CD4-positive, CD25-positive, alpha-beta regulatory T cell (primary cell): ENCODE measurements at regions not wholly inside any gene's neighbourhood (a gene's known extent, or its start where the extent isn't known, plus 50 kb on each side); places are given as distances from the start of the nearest gene placed in this dataset.

ENCODE experiments used
- ATAC-seq, 2 donors: fragments of 150-1000 bp; cut with Tn5 transposase; one replicate each; pipeline ENCODE4 v1.10.0; 2021; ENCODE audit warnings: low read depth in 2 of 2, moderate number of reproducible peaks in 2 of 2, moderate library complexity in 1 of 2
- DNase-seq, 3 donors: peaks; one replicate each; pipeline versions ENCODE4 v3.0.0 to v3.0.0-alpha.2; 2012 to 2022; ENCODE audit warnings: mixed read lengths in 1 of 3
- H3K27ac ChIP-seq: one replicate; pipeline ENCODE4 v1.7.0; 2013; ENCODE audit warnings: mild to moderate bottlenecking, low read length; ENCODE audit not compliant: insufficient read depth, poor library complexity, severe bottlenecking
- H3K27me3 ChIP-seq: one replicate; pipeline ENCODE4 v1.7.0; 2013; ENCODE audit warnings: low read length; ENCODE audit not compliant: control insufficient read depth, insufficient read depth
- H3K36me3 ChIP-seq: one replicate; pipeline ENCODE4 v1.7.0; 2013; ENCODE audit warnings: mild to moderate bottlenecking, low read length, moderate library complexity; ENCODE audit not compliant: control insufficient read depth, insufficient read depth
- H3K4me1 ChIP-seq: 2 replicates; pipeline ENCODE4 v1.7.0; 2013; ENCODE audit warnings: mild to moderate bottlenecking, low read length; ENCODE audit not compliant: insufficient read depth, control insufficient read depth, poor library complexity, severe bottlenecking
- H3K4me3 ChIP-seq: one replicate; pipeline ENCODE4 v1.7.0; 2013; ENCODE audit warnings: low read depth, mild to moderate bottlenecking, low read length, moderate library complexity
- H3K9me3 ChIP-seq, 2 experiments: 1 replicate in 1 of 2; 2 replicates in 1 of 2; pipeline ENCODE4 v1.7.0; 2013; ENCODE audit warnings: low read length in 2 of 2, mild to moderate bottlenecking in 1 of 2, moderate library complexity in 1 of 2; ENCODE audit not compliant: control insufficient read depth in 2 of 2
- H3K27ac Mint-ChIP-seq, 3 donors: one replicate each; pipeline ENCODE4 v1.8.0; 2020 to 2022; ENCODE audit warnings: mild to moderate bottlenecking in 3 of 3, mixed read lengths in 3 of 3, moderate library complexity in 2 of 3
- H3K27me3 Mint-ChIP-seq: one replicate; pipeline ENCODE4 v1.8.0; 2022; ENCODE audit warnings: mild to moderate bottlenecking, mixed read lengths
- H3K36me3 Mint-ChIP-seq: one replicate; pipeline ENCODE4 v1.8.0; 2020; ENCODE audit warnings: mixed read lengths
- H3K4me1 Mint-ChIP-seq, 4 donors: one replicate each; pipeline ENCODE4 v1.8.0; 2020 to 2022; ENCODE audit warnings: mixed read lengths in 4 of 4, mild to moderate bottlenecking in 1 of 4
- H3K4me3 Mint-ChIP-seq, 4 donors: one replicate each; pipeline ENCODE4 v1.8.0; 2020 to 2022; ENCODE audit warnings: mild to moderate bottlenecking in 4 of 4, mixed read lengths in 4 of 4, moderate library complexity in 3 of 4
- H3K9me3 Mint-ChIP-seq, 7 donors: one replicate each; pipeline ENCODE4 v1.8.0; 2020 to 2022; ENCODE audit warnings: mixed read lengths in 7 of 7, mild to moderate bottlenecking in 3 of 7, moderate library complexity in 2 of 7

- peaks cover 24% of the 10 kb centered on the region for H3K27me3 Mint-ChIP-seq
- H3K36me3 ChIP-seq: no peaks in the 10 kb centered on the region
Observed at GRCh38 chr5:171569065-171569712, 149.7 kb downstream of the FGF18 start.

GRCh38 chr5:171570244-171570825, 150.9 kb downstream of the FGF18 start:
- H3K27ac ChIP-seq: no peak overlapping the region
- Mint-ChIP-seq H3K9me3 (peaks cover 0 to 20% (median 12%) of the 10 kb centered on the region in 7 donors), H3K27me3 (peaks cover 30% of the 10 kb centered on the region), H3K36me3 (no peaks in the 10 kb centered on the region), H3K4me1 (no peaks in the 10 kb centered on the region), H3K4me3 (no peak overlapping the region), H3K27ac (no peak overlapping the region)
- ATAC-seq (no peak), DNase-seq (no peak)
- no peak overlapping the region for H3K4me3 ChIP-seq
- peaks cover 9 to 13% of the 10 kb centered on the region in 2 experiments for H3K9me3 ChIP-seq
- H3K4me1 ChIP-seq: no peaks in the 10 kb centered on the region
- peaks cover 7% of the 10 kb centered on the region for H3K27me3 ChIP-seq
- no peaks in the 10 kb centered on the region for H3K36me3 ChIP-seq

More at GRCh38 chr5:171569065-171569712, 149.7 kb downstream of the FGF18 start:
- ATAC-seq: no peak
- DNase-seq: no peak
- no peaks in the 10 kb centered on the region for H3K4me1 Mint-ChIP-seq
- peaks cover 7% of the 10 kb centered on the region for H3K27me3 ChIP-seq
- H3K9me3 ChIP-seq: peaks cover 9 to 13% of the 10 kb centered on the region in 2 experiments
- H3K9me3 Mint-ChIP-seq: peaks cover 0 to 20% (median 12%) of the 10 kb centered on the region in 7 donors
- no peak overlapping the region for H3K27ac ChIP-seq
- no peak overlapping the region for H3K4me3 Mint-ChIP-seq
- H3K4me3 ChIP-seq: no peak overlapping the region
- no peak overlapping the region for H3K27ac Mint-ChIP-seq
- no peaks in the 10 kb centered on the region for H3K4me1 ChIP-seq
- no peaks in the 10 kb centered on the region for H3K36me3 Mint-ChIP-seq

- no peak overlapping the region for H3K4me3 Mint-ChIP-seq
- peaks cover 9 to 13% of the 10 kb centered on the region in 2 experiments for H3K9me3 ChIP-seq
- peaks cover 30% of the 10 kb centered on the region for H3K27me3 Mint-ChIP-seq
- H3K4me1 ChIP-seq: no peaks in the 10 kb centered on the region
- no peak overlapping the region for H3K4me3 ChIP-seq
- peaks cover 4% of the 10 kb centered on the region for H3K27me3 ChIP-seq
- H3K36me3 ChIP-seq: no peaks in the 10 kb centered on the region
- ATAC-seq: no peak
- no peak overlapping the region for H3K27ac Mint-ChIP-seq
- H3K27ac ChIP-seq: no peak overlapping the region
- no peak for DNase-seq
- peaks cover 0 to 25% (median 12%) of the 10 kb centered on the region in 7 donors for H3K9me3 Mint-ChIP-seq
- no peaks in the 10 kb centered on the region for H3K36me3 Mint-ChIP-seq
- H3K4me1 Mint-ChIP-seq: no peaks in the 10 kb centered on the region
Observed at GRCh38 chr5:171571663-171572062, 152.2 kb downstream of the FGF18 start.

- Mint-ChIP-seq H3K4me1 (no peaks in the 10 kb centered on the region), H3K27me3 (peaks cover 22% of the 10 kb centered on the region), H3K36me3 (no peaks in the 10 kb centered on the region), H3K4me3 (no peak overlapping the region), H3K27ac (no peak overlapping the region), H3K9me3 (peaks cover 0 to 24% (median 12%) of the 10 kb centered on the region in 7 donors)
- peaks cover 9 to 13% of the 10 kb centered on the region in 2 experiments for H3K9me3 ChIP-seq
- H3K27ac ChIP-seq: no peak overlapping the region
- peaks cover 2% of the 10 kb centered on the region for H3K27me3 ChIP-seq
- no peak overlapping the region for H3K4me3 ChIP-seq
- H3K36me3 ChIP-seq: no peaks in the 10 kb centered on the region
- DNase-seq (no peak), ATAC-seq (no peak)
- no peaks in the 10 kb centered on the region for H3K4me1 ChIP-seq
Observed at GRCh38 chr5:171573021-171573420, 153.6 kb downstream of the FGF18 start.

- H3K4me1 ChIP-seq: no peaks in the 10 kb centered on the region
- Mint-ChIP-seq H3K4me3 (no peak overlapping the region), H3K36me3 (no peaks in the 10 kb centered on the region), H3K9me3 (peaks cover 0 to 18% (median 10%) of the 10 kb centered on the region in 7 donors), H3K27ac (no peak overlapping the region), H3K4me1 (no peaks in the 10 kb centered on the region), H3K27me3 (peaks cover 19% of the 10 kb centered on the region)
- peaks cover 9 to 12% of the 10 kb centered on the region in 2 experiments for H3K9me3 ChIP-seq
- no peak overlapping the region for H3K4me3 ChIP-seq
- no peaks in the 10 kb centered on the region for H3K36me3 ChIP-seq
- H3K27ac ChIP-seq: no peak overlapping the region
- H3K27me3 ChIP-seq: peaks cover 2% of the 10 kb centered on the region
- ATAC-seq (no peak), DNase-seq (no peak)
Observed at GRCh38 chr5:171573451-171574225, 154.2 kb downstream of the FGF18 start.

- H3K36me3 Mint-ChIP-seq: no peaks in the 10 kb centered on the region
- H3K4me3 ChIP-seq: no peak overlapping the region
- no peak for ATAC-seq
- H3K27ac ChIP-seq: no peak overlapping the region
- peaks cover 0 to 15% (median 6%) of the 10 kb centered on the region in 7 donors for H3K9me3 Mint-ChIP-seq
- H3K27me3 ChIP-seq: peaks cover 2% of the 10 kb centered on the region
- H3K4me3 Mint-ChIP-seq: no peak overlapping the region
- H3K4me1 ChIP-seq: no peaks in the 10 kb centered on the region
- H3K36me3 ChIP-seq: no peaks in the 10 kb centered on the region
- H3K27ac Mint-ChIP-seq: no peak overlapping the region
- H3K27me3 Mint-ChIP-seq: peaks cover 12% of the 10 kb centered on the region
- DNase-seq: no peak
- no peaks in the 10 kb centered on the region for H3K4me1 Mint-ChIP-seq
- peaks cover 4 to 9% of the 10 kb centered on the region in 2 experiments for H3K9me3 ChIP-seq
Observed at GRCh38 chr5:171574376-171574775, 154.9 kb downstream of the FGF18 start.

GRCh38 chr5:171575386-171575785, 155.9 kb downstream of the FGF18 start:
- Mint-ChIP-seq H3K9me3 (peaks cover 0 to 12% (median 2%) of the 10 kb centered on the region in 7 donors), H3K27ac (no peak overlapping the region), H3K27me3 (peaks cover 6% of the 10 kb centered on the region)

More at GRCh38 chr5:171575386-171575785, 155.9 kb downstream of the FGF18 start:
- Mint-ChIP-seq H3K36me3 (no peaks in the 10 kb centered on the region), H3K4me1 (no peaks in the 10 kb centered on the region), H3K4me3 (no peak overlapping the region)
- no peak overlapping the region for H3K27ac ChIP-seq
- H3K36me3 ChIP-seq: no peaks in the 10 kb centered on the region
- peaks cover 2% of the 10 kb centered on the region for H3K27me3 ChIP-seq
- H3K9me3 ChIP-seq: peaks cover 0 to 2% of the 10 kb centered on the region in 2 experiments
- DNase-seq (no peak), ATAC-seq (no peak)
- no peaks in the 10 kb centered on the region for H3K4me1 ChIP-seq
- no peak overlapping the region for H3K4me3 ChIP-seq
